Vagina (tissue), 2 donors: ENCODE measurements at regions not wholly inside any gene's neighbourhood (a gene's known extent, or its start where the extent isn't known, plus 50 kb on each side); places are given as distances from the start of the nearest gene placed in this dataset.

Experiments used
- DNase-seq, 2 donors: peaks; one replicate each; pipeline ENCODE4 v3.0.0-alpha.2; 2017; ENCODE audit errors: extremely low spot score in 2 of 2
- H3K27ac ChIP-seq: fragments of 200-600 bp; sonication (generic); one replicate; pipeline ENCODE4 v1.5.1; 2019
- H3K27me3 ChIP-seq: fragments of 200-600 bp; sonication (generic); one replicate; pipeline ENCODE4 v1.5.1; 2019
- H3K36me3 ChIP-seq, 2 donors: fragments of 200-600 bp; sonication (generic); one replicate each; pipeline ENCODE4 v1.5.1; 2017 to 2019
- H3K4me1 ChIP-seq: fragments of 200-600 bp; sonication (generic); one replicate; pipeline ENCODE4 v1.5.1; 2019
- H3K4me3 ChIP-seq, 2 donors: fragments of 200-600 bp; sonication (generic); 1 replicate in 1 of 2; 2 replicates in 1 of 2; pipeline ENCODE4 v1.5.1; 2016 to 2019
- H3K9me3 ChIP-seq: fragments of 200-600 bp; sonication (generic); one replicate; pipeline ENCODE4 v1.5.1; 2019
- CTCF ChIP-seq, 3 experiments: fragments of 450-650 bp in 2 of 3; fragments of 200-600 bp in 1 of 3; sonication (generic) in 1 of 3; IDR thresholded peaks; one replicate each; pipeline ENCODE4 v1.5.1; 2017 to 2019; ENCODE audit warnings: antibody characterized with exemption in 3 of 3, mild to moderate bottlenecking in 2 of 3, moderate library complexity in 2 of 3
- POLR2A ChIP-seq, 2 donors: fragments of 450-650 bp; IDR thresholded peaks; one replicate each; pipeline ENCODE4 v1.6.1; 2017; ENCODE audit warnings: antibody characterized with exemption in 2 of 2, mild to moderate bottlenecking in 2 of 2, moderate library complexity in 2 of 2
- POLR2AphosphoS5 ChIP-seq, 2 donors: sonication (generic); formaldehyde crosslinking; IDR thresholded peaks; one replicate each; pipeline ENCODE4 v1.9.0; 2017; ENCODE audit warnings: antibody characterized with exemption in 2 of 2, mild to moderate bottlenecking in 2 of 2, low read depth in 1 of 2; ENCODE audit not compliant: insufficient read depth in 1 of 2
- intact Hi-C: fragments of 100-400 bp; cut with DNase I; formaldehyde crosslinking; loops from one replicate; pipeline ENCODE4 v1.15.1; 2023

GRCh38 chr7:112873831-112874553 is 83.8 kb upstream of the TMEM168 start:
- intact Hi-C loops: no loop called here
- DNase-seq: no peak
- H3K4me3 ChIP-seq: no peak overlapping the region
- H3K27ac ChIP-seq: no peak overlapping the region
- no peak for TF ChIP-seq POLR2A (IDR thresholded peaks at IDR 0.05)
- no peak for TF ChIP-seq CTCF (IDR thresholded peaks at IDR 0.05)
- TF ChIP-seq POLR2AphosphoS5 (IDR thresholded peaks at IDR 0.05; ENCODE audit: insufficient read depth in 1 of 2, low read depth in 1 of 2): no peak
- no peaks in the 10 kb centered on the region for H3K9me3 ChIP-seq
- no peaks in the 10 kb centered on the region for H3K27me3 ChIP-seq
- H3K36me3 ChIP-seq: no peaks in the 10 kb centered on the region
- peaks cover 5% of the 10 kb centered on the region for H3K4me1 ChIP-seq

DNA sequence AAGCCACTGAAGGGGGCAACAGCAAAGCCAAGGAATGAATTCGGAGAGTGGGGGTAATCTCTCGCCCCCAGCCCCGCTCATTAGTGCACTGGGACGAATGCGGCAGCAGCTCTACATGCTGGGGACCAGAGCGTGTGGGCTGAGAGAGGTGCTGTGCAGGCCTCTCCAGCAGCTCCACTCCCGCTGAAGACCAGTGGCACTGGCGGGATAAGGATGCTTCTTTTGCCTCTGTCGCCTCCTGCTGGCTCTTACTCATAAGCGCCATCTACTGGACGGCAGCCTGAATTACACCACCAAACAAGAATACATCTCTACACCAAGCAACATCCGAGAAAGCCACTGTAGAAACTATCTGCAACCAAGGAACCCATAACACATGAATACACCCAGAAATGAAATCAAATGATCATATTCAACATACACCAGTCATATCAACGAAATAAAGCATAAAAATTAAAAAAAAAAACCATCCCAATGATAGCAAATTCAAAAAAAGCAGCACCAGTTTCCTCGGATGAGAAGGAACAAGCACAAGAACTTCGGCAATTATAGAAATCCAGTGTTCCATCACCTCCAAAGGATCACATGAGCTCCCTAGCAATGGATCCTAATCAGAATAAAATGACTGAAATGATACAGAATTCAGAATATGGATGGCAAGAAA is 79.0 kb upstream of the TMEM168 start:
- H3K4me1 ChIP-seq: peaks cover 8% of the 10 kb centered on the region
- H3K27ac ChIP-seq: no peak overlapping the region
- no peaks in the 10 kb centered on the region for H3K27me3 ChIP-seq
- TF ChIP-seq POLR2A (IDR thresholded peaks at IDR 0.05) (no peak), CTCF (IDR thresholded peaks at IDR 0.05) (no peak), POLR2AphosphoS5 (IDR thresholded peaks at IDR 0.05; ENCODE audit: insufficient read depth in 1 of 2, low read depth in 1 of 2) (no peak)
- no peak for DNase-seq
- H3K4me3 ChIP-seq: no peak overlapping the region
- no peaks in the 10 kb centered on the region for H3K9me3 ChIP-seq
- H3K36me3 ChIP-seq: no peaks in the 10 kb centered on the region
- intact Hi-C loops: no loop called here

DNA sequence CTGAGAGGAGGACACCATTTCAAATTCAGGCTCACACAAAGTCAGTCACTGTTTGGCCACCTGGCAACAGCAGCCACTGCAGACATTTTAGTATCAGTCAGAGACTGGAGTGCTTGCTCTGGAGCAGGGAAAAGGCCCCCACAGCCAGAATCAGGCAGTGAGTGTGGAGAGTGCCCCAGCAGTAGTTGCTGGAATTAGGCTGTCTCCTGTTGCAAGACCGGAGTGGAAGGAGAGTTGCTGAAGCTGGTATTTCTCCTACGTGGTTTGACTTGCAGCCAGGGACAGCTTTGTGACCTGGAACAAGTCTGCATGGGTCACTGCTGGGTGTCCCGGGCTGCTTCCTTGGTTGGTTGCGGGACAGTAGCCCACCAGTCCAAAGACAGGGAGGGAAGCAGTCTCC is 78.4 kb upstream of the TMEM168 start:
- no peak overlapping the region for H3K27ac ChIP-seq
- no peaks in the 10 kb centered on the region for H3K36me3 ChIP-seq
- no peaks in the 10 kb centered on the region for H3K9me3 ChIP-seq
- TF ChIP-seq POLR2AphosphoS5 (IDR thresholded peaks at IDR 0.05; ENCODE audit: insufficient read depth in 1 of 2, low read depth in 1 of 2) (no peak), POLR2A (IDR thresholded peaks at IDR 0.05) (no peak), CTCF (IDR thresholded peaks at IDR 0.05) (no peak)
- no peak overlapping the region for H3K4me3 ChIP-seq
- no peak for DNase-seq
- peaks cover 8% of the 10 kb centered on the region for H3K4me1 ChIP-seq
- intact Hi-C loops: no loop called here
- no peaks in the 10 kb centered on the region for H3K27me3 ChIP-seq

- Histone ChIP-seq H3K36me3 (no peaks in the 10 kb centered on the region), H3K9me3 (no peaks in the 10 kb centered on the region), H3K4me3 (no peak overlapping the region), H3K27ac (no peak overlapping the region), H3K27me3 (no peaks in the 10 kb centered on the region), H3K4me1 (peaks cover 8% of the 10 kb centered on the region)
- no peak for DNase-seq
- no peak for TF ChIP-seq POLR2AphosphoS5 (IDR thresholded peaks at IDR 0.05; ENCODE audit: insufficient read depth in 1 of 2, low read depth in 1 of 2)
- no peak for TF ChIP-seq CTCF (IDR thresholded peaks at IDR 0.05)
- TF ChIP-seq POLR2A (IDR thresholded peaks at IDR 0.05): no peak
- intact Hi-C loops: no loop called here
These were observed 76.2 kb upstream of the TMEM168 start for GRCh38 chr7:112866424-112866823.

DNA sequence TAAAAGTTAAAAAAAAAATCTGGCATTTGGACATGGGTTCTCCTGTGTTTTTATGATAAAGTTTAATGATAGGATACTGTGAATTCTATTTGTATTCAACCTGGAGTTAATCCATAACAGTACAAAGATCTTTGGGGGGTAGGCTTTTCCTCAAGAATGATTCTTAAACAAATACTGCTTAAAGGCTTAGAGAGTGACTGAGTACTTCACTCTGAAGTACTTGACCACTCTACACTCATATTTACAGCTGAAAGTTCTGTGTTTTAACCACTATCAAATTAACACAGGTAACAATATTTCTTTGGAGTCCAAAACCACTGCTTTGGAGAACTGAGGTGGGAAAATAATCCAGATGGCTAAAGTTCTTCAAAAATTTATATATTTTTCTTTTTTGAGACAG is 74.2 kb upstream of the TMEM168 start:
- intact Hi-C loops: no loop called here
- TF ChIP-seq CTCF (IDR thresholded peaks at IDR 0.05) (no peak), POLR2AphosphoS5 (IDR thresholded peaks at IDR 0.05; ENCODE audit: insufficient read depth in 1 of 2, low read depth in 1 of 2) (no peak), POLR2A (IDR thresholded peaks at IDR 0.05) (no peak)
- no peak for DNase-seq
- Histone ChIP-seq H3K4me3 (no peak overlapping the region), H3K36me3 (no peaks in the 10 kb centered on the region), H3K27me3 (no peaks in the 10 kb centered on the region), H3K9me3 (no peaks in the 10 kb centered on the region), H3K27ac (no peak overlapping the region), H3K4me1 (peaks cover 8% of the 10 kb centered on the region)
